DND-41 (cell line): ENCODE measurements at regions not wholly inside any gene's neighbourhood (a gene's known extent, or its start where the extent isn't known, plus 50 kb on each side); places are given as distances from the start of the nearest gene placed in this dataset.

ENCODE experiments used
- CTCF ChIP-seq: IDR thresholded peaks from 2 replicates; pipeline ENCODE4 v1.5.1; 2012; ENCODE audit warnings: borderline replicate concordance, low read length, moderate library complexity, mild to moderate bottlenecking; ENCODE audit not compliant: poor library complexity, severe bottlenecking; ENCODE audit errors: extremely low read depth
- EZH2 ChIP-seq: IDR thresholded peaks from 3 replicates; pipeline ENCODE4 v1.6.1; 2012; ENCODE audit warnings: borderline replicate concordance, low read depth, mild to moderate bottlenecking, moderate library complexity, low read length, inconsistent platforms; ENCODE audit not compliant: severe bottlenecking

- no peak for TF ChIP-seq CTCF
- TF ChIP-seq EZH2: no peak
These were observed 191.3 kb downstream of the IRX1 start for GRCh38 chr5:3786891-3787430.
